Bronchial epithelial cell (primary cell): ENCODE measurements at regions not wholly inside any gene's neighbourhood (a gene's known extent, or its start where the extent isn't known, plus 50 kb on each side); places are given as distances from the start of the nearest gene placed in this dataset.

Experiments
- DNase-seq: peaks from one replicate; pipeline ENCODE4 v3.0.0-alpha.2; 2010; ENCODE audit warnings: low read depth
- FAIRE-seq: peaks from 2 replicates; lab custom pipeline; 2011; peaks lifted over from hg19 to GRCh38; lab: Jason Lieb, UNC
- H3K27me3 ChIP-seq: 2 replicates; pipeline ENCODE4 v1.5.1; 2011; ENCODE audit warnings: low read length; ENCODE audit not compliant: control insufficient read depth, insufficient read depth
- H3K36me3 ChIP-seq: 2 replicates; pipeline ENCODE4 v1.5.1; 2011; ENCODE audit warnings: low read length; ENCODE audit not compliant: control insufficient read depth, insufficient read depth
- H3K4me3 ChIP-seq: 2 replicates; pipeline ENCODE4 v1.5.1; 2011; ENCODE audit warnings: mild to moderate bottlenecking, low read depth, low read length, control low read depth
- TF ChIP-seq, protein P1 (sequence below): IDR thresholded peaks from 2 replicates; pipeline ENCODE4 v1.5.1; 2011; ENCODE audit warnings: mild to moderate bottlenecking, moderate library complexity, low read length, control low read depth, inconsistent platforms; ENCODE audit not compliant: insufficient read depth, severe bottlenecking

DNA sequence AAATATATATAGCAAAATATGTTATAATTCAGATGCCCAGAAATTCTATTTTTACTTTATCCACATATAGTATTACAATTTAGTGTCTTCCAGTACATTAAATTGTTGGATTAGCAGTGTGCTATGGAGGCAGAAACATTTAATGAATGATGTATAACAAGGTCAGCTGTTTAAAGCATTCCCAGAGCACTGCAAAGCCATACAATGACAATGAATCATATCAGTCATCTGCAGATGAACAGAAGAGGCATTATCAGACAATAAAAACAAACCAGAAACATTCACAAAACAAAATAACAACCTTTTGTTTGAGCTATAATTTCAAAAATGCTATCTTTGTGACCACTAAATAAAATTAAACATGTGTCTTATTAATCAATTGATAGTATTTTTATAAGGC, 524.2 kb downstream of the FAT4 start:
- TF ChIP-seq, protein P1, sequence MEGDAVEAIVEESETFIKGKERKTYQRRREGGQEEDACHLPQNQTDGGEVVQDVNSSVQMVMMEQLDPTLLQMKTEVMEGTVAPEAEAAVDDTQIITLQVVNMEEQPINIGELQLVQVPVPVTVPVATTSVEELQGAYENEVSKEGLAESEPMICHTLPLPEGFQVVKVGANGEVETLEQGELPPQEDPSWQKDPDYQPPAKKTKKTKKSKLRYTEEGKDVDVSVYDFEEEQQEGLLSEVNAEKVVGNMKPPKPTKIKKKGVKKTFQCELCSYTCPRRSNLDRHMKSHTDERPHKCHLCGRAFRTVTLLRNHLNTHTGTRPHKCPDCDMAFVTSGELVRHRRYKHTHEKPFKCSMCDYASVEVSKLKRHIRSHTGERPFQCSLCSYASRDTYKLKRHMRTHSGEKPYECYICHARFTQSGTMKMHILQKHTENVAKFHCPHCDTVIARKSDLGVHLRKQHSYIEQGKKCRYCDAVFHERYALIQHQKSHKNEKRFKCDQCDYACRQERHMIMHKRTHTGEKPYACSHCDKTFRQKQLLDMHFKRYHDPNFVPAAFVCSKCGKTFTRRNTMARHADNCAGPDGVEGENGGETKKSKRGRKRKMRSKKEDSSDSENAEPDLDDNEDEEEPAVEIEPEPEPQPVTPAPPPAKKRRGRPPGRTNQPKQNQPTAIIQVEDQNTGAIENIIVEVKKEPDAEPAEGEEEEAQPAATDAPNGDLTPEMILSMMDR = no peak
- H3K4me3 ChIP-seq = no peak overlapping the region
- H3K36me3 ChIP-seq = no peaks in the 10 kb centered on the region
- no peak for DNase-seq
- no peaks in the 10 kb centered on the region for H3K27me3 ChIP-seq
- FAIRE-seq = no peak

GRCh38 chr4:125843947-125844346, 529.2 kb downstream of the FAT4 start:
- no peaks in the 10 kb centered on the region for H3K36me3 ChIP-seq

DNA sequence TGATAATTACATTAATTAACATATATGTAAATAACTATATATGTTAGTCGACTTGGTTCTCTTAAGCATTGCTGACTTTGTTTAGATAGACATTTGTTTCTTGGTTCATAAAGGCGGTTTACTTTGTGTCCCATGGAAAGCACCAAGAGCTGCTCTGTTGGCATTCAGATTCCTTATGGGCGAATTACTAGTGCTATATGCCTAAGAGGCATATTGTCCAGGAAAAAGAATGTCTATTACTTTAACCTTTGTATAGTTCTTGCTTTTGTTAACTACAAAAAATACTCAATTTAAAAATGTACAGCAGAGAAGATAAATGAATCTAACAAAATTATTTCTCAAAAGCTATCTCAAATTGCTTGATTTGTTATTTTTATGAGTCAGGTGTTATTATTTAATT, 532.8 kb downstream of the FAT4 start:
- DNase-seq = no peak
- Histone ChIP-seq H3K36me3 (no peaks in the 10 kb centered on the region), H3K27me3 (no peaks in the 10 kb centered on the region), H3K4me3 (no peak overlapping the region)
- TF ChIP-seq, protein P1 = no peak
- no peak for FAIRE-seq

More at GRCh38 chr4:125843947-125844346, 529.2 kb downstream of the FAT4 start:
- TF ChIP-seq, protein P1 = no peak
- DNase-seq (no peak), FAIRE-seq (no peak)
- Histone ChIP-seq H3K4me3 (no peak overlapping the region), H3K27me3 (no peaks in the 10 kb centered on the region)

DNA sequence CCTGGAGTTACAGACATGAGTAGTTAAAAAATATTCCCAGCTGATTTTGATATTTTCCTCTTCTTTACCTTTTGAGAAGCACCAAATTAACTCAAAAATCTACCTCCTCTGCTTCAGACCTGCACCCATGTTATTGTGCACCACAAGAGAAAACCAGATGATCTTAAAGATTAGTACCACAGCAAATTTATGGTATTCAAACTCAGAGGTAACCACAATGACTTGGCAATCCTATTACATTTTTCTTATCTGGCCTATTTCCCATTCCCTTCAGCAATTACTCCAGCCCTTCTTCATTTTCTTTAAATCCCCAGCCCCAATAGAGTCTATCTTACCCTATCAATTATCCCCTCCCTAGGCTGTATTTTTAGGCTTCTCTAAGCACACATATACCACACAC, 535.1 kb downstream of the FAT4 start:
- TF ChIP-seq, protein P1 = no peak
- DNase-seq (no peak), FAIRE-seq (no peak)
- no peaks in the 10 kb centered on the region for H3K36me3 ChIP-seq
- H3K27me3 ChIP-seq = no peaks in the 10 kb centered on the region
- H3K4me3 ChIP-seq = no peak overlapping the region

GRCh38 chr4:125891597-125892258, 577.0 kb downstream of the FAT4 start:
- H3K27me3 ChIP-seq = no peaks in the 10 kb centered on the region
- no peak for DNase-seq
- no peak overlapping the region for H3K4me3 ChIP-seq
- no peak for FAIRE-seq
- H3K36me3 ChIP-seq = no peaks in the 10 kb centered on the region
- TF ChIP-seq, protein P1 = no peak

DNA sequence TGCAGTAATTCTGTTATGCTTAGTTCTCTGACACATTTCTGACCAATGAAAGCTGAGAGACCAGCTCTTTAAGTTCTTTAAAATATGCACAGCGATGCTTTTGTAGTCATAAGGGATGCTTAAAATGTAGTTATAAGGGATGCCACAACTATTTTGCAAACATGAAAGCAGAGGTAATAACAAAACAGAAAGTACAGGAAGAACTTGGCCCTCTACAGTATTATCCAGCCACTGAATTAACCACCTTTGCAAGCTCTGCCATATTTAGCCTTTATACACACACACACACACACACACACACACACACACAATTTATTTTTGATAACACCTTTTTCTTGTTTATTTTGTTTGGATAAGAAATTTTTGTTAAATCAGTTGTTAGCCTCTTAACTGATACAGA, 590.0 kb downstream of the FAT4 start:
- DNase-seq (no peak), FAIRE-seq (no peak)
- TF ChIP-seq, protein P1 = no peak
- Histone ChIP-seq H3K27me3 (no peaks in the 10 kb centered on the region), H3K36me3 (no peaks in the 10 kb centered on the region), H3K4me3 (no peak overlapping the region)
